ENCODE measurements at regions not wholly inside any gene's neighbourhood (a gene's known extent, or its start where the extent isn't known, plus 50 kb on each side); places are given as distances from the start of the nearest gene placed in this dataset.

GRCh38 chr9:75418518-75418917 lies 330.2 kb downstream of the OSTF1 start:
- H3K27ac ChIP-seq (ENCODE audit: low read depth in 1 of 2, low read length in 2 of 2): no peak overlapping the region
- H3K36me3 ChIP-seq (ENCODE audit: control insufficient read depth in 4 of 4, insufficient read depth in 3 of 4, low read depth in 1 of 4, low read length in 3 of 4): no peaks in the 10 kb centered on the region
- no peak overlapping the region for H3K4me3 ChIP-seq (ENCODE audit: low read depth in 1 of 3, low read length in 3 of 3)
- no peaks in the 10 kb centered on the region for H3K27me3 ChIP-seq (ENCODE audit: control insufficient read depth in 4 of 4, insufficient read depth in 4 of 4, low read length in 3 of 4)
- H3K9ac ChIP-seq (ENCODE audit: low read depth in 1 of 2, low read length in 2 of 2): no peak overlapping the region
- no peak for DNase-seq (ENCODE audit: low spot score)
- 81% methylated on average over 2 of the region's 2 CpGs for whole genome bisulfite sequencing
- TF ChIP-seq MAX (IDR thresholded peaks at IDR 0.05): no peak
- TF ChIP-seq NR2F2 (IDR thresholded peaks at IDR 0.05): no peak
- no peak for TF ChIP-seq RAD21 (IDR thresholded peaks at IDR 0.05)
- no peak for TF ChIP-seq GABPA (IDR thresholded peaks at IDR 0.05 in 1 of 2, conservative IDR thresholded peaks at IDR 0.05 in 1 of 2)
- no peak for TF ChIP-seq RXRA (IDR thresholded peaks at IDR 0.05)
- TF ChIP-seq ZBTB33 (IDR thresholded peaks at IDR 0.05): no peak
- no peak for TF ChIP-seq CTCF (IDR thresholded peaks at IDR 0.05; ENCODE audit: low read depth, low read length, missing input control)
- TF ChIP-seq SP1 (IDR thresholded peaks at IDR 0.05): no peak
- TF ChIP-seq ATF3 (IDR thresholded peaks at IDR 0.05): no peak
- TF ChIP-seq REST (IDR thresholded peaks at IDR 0.05): no peak
- no peak for TF ChIP-seq HNF4A (conservative IDR thresholded peaks at IDR 0.05)
- no peak for TF ChIP-seq TAF1 (conservative IDR thresholded peaks at IDR 0.05)
- no peak for TF ChIP-seq FOXA2 (IDR thresholded peaks at IDR 0.05)
- TF ChIP-seq YY1 (IDR thresholded peaks at IDR 0.05): no peak
- TF ChIP-seq FOXA1 (IDR thresholded peaks at IDR 0.05): no peak
- H3K4me1 ChIP-seq (ENCODE audit: control insufficient read depth in 4 of 4, insufficient read depth in 4 of 4, low read length in 3 of 4): no peaks in the 10 kb centered on the region
- no peaks in the 10 kb centered on the region for H3K9me3 ChIP-seq (ENCODE audit: control insufficient read depth in 4 of 4, low read length in 3 of 4)

GRCh38 chr9:75422944-75423522 lies 334.7 kb downstream of the OSTF1 start:
- H3K9me3 ChIP-seq (ENCODE audit: control insufficient read depth in 4 of 4, low read length in 3 of 4): no peaks in the 10 kb centered on the region
- H3K27me3 ChIP-seq (ENCODE audit: control insufficient read depth in 4 of 4, insufficient read depth in 4 of 4, low read length in 3 of 4): no peaks in the 10 kb centered on the region
- no peak overlapping the region for H3K27ac ChIP-seq (ENCODE audit: low read depth in 1 of 2, low read length in 2 of 2)
- H3K4me3 ChIP-seq (ENCODE audit: low read depth in 1 of 3, low read length in 3 of 3): no peak overlapping the region
- H3K4me1 ChIP-seq (ENCODE audit: control insufficient read depth in 4 of 4, insufficient read depth in 4 of 4, low read length in 3 of 4): no peaks in the 10 kb centered on the region
- no peak overlapping the region for H3K9ac ChIP-seq (ENCODE audit: low read depth in 1 of 2, low read length in 2 of 2)
- no peaks in the 10 kb centered on the region for H3K36me3 ChIP-seq (ENCODE audit: control insufficient read depth in 4 of 4, insufficient read depth in 3 of 4, low read depth in 1 of 4, low read length in 3 of 4)
- WGBS: 74% methylated on average over 2 of the region's 2 CpGs
- no peak for TF ChIP-seq HNF4G (IDR thresholded peaks at IDR 0.05)
- DNase-seq (ENCODE audit: low spot score): no peak

Measured in liver (tissue), 8 donors.